HG03342 (cell line): ENCODE measurements at regions not wholly inside any gene's neighbourhood (a gene's known extent, or its start where the extent isn't known, plus 50 kb on each side); places are given as distances from the start of the nearest gene placed in this dataset.

Experiments used
- ATAC-seq: cut with Tn5 transposase; IDR thresholded peaks from one replicate; pipeline ENCODE4 v1.9.1; 2021; ENCODE audit warnings: mild to moderate bottlenecking, moderate library complexity; ENCODE audit not compliant: unreplicated experiment

GRCh38 chr12:108066583-108067577 lies 62.2 kb upstream of the WSCD2 start:
- no peak for ATAC-seq

- no peak for ATAC-seq
These were observed 59.4 kb upstream of the WSCD2 start for GRCh38 chr12:108069651-108070165.

- ATAC-seq: no peak
These were observed 53.5 kb upstream of the WSCD2 start for GRCh38 chr12:108075561-108075960.

GRCh38 chr12:108076556-108076955 lies 52.5 kb upstream of the WSCD2 start:
- ATAC-seq: no peak

- ATAC-seq: no peak
These were observed 50.7 kb upstream of the WSCD2 start for GRCh38 chr12:108078428-108078827.
